ENCODE measurements at regions not wholly inside any gene's neighbourhood (a gene's known extent, or its start where the extent isn't known, plus 50 kb on each side); places are given as distances from the start of the nearest gene placed in this dataset.

DNA sequence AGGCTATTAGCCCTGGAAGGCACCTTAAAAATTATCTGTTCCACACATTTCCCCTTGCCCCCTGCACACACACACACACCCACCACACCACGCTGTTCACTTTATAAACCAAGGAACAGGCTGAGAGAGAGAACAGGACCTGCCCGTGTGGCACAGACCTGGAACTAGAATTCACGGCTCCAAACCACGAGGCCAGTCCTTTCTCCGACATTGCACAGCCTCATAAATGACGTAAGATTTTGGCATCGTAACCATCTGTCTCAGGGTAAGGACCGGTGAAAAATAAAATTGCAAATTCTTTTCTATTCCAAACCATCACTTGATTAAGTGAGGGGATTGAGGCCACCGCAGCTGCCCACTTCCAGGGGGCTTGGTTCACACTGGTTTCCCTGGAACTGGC, 330.3 kb downstream of the BCOR start:
- no peak overlapping the region for H2BK120ac ChIP-seq (ENCODE audit: low read depth, low read length, poor library complexity, severe bottlenecking)
- Mint-ChIP-seq H3K4me3 (no peak overlapping the region), H3K27me3 (ENCODE audit: low read depth) (no peaks in the 10 kb centered on the region), H3K4me1 (peaks cover 41 to 45% of the 10 kb centered on the region in 2 experiments), H3K36me3 (ENCODE audit: insufficient read depth in 1 of 3, low read depth in 3 of 3) (peaks cover 0 to 6% (median 1%) of the 10 kb centered on the region in 3 experiments; a peak in 6 of 7 replicates), H3K27ac (no peak overlapping the region), H3K9me3 (peaks cover 61 to 65% of the 10 kb centered on the region in 2 experiments)
- no peak overlapping the region for H3T11ph ChIP-seq (ENCODE audit: low read length)
- no peaks in the 10 kb centered on the region for H3K9me3 ChIP-seq (ENCODE audit: control insufficient read depth, low read depth, low read length)
- H3K4ac ChIP-seq (ENCODE audit: low read depth, low read length), result no peak overlapping the region
- no peak overlapping the region for H3K18ac ChIP-seq (ENCODE audit: insufficient read length, low read depth, low read length)
- H2BK12ac ChIP-seq (ENCODE audit: insufficient read length, low read depth, low read length), result no peak overlapping the region
- no peak overlapping the region for H2AK5ac ChIP-seq (ENCODE audit: insufficient read length, low read length)
- no peak overlapping the region for H4K8ac ChIP-seq (replicated peaks; ENCODE audit: insufficient read length, low read depth, low read length)
- DNase-seq, result no peak
- H3K79me2 ChIP-seq (ENCODE audit: insufficient read depth, low read length), result no peaks in the 10 kb centered on the region
- no peak overlapping the region for H3K27ac ChIP-seq (ENCODE audit: insufficient read length, low read depth, low read length)
- H2AFZ ChIP-seq (ENCODE audit: low read length), result no peak overlapping the region
- no peaks in the 10 kb centered on the region for H4K20me1 ChIP-seq (ENCODE audit: control insufficient read depth, insufficient read depth, insufficient read length)
- no peaks in the 10 kb centered on the region for H3K27me3 ChIP-seq (ENCODE audit: insufficient read depth, low read length)
- WGBS (ENCODE audit: extremely low coverage, insufficient read length, low lambda C conversion rate), result no CpG with 5 or more reads among the region's 9 CpGs
- H3K4me2 ChIP-seq (ENCODE audit: insufficient read depth, insufficient read length, low read length), result no peak overlapping the region
- no peak overlapping the region for H2BK5ac ChIP-seq (ENCODE audit: insufficient read length, low read length)
- no peak overlapping the region for H4K91ac ChIP-seq (ENCODE audit: insufficient read length, low read depth, low read length)
- no peak overlapping the region for H3K9ac ChIP-seq (ENCODE audit: extremely low read depth, insufficient read length, low read length)
- peaks cover 19% of the 10 kb centered on the region for H3K4me1 ChIP-seq (ENCODE audit: insufficient read depth, low read length)
- H4K5ac ChIP-seq (ENCODE audit: insufficient read length, low read depth, low read length), result no peak overlapping the region
- no peak overlapping the region for H3K14ac ChIP-seq (ENCODE audit: insufficient read depth, low read length)
- no peak overlapping the region for H3K23ac ChIP-seq (ENCODE audit: insufficient read length, low read depth, low read length)
- H3K79me1 ChIP-seq (ENCODE audit: insufficient read depth, low read depth, low read length, poor library complexity, severe bottlenecking), result no peaks in the 10 kb centered on the region
- H2BK15ac ChIP-seq (ENCODE audit: low read depth, low read length), result no peak overlapping the region
- no peak overlapping the region for H2BK20ac ChIP-seq (ENCODE audit: low read depth, low read length, poor library complexity, severe bottlenecking)
- H3K56ac ChIP-seq (ENCODE audit: insufficient read length, low read depth, low read length), result no peak overlapping the region
- H3K23me2 ChIP-seq (ENCODE audit: insufficient read length, low read depth, low read length, poor library complexity, severe bottlenecking), result no peaks in the 10 kb centered on the region
- TF ChIP-seq, protein P1, sequence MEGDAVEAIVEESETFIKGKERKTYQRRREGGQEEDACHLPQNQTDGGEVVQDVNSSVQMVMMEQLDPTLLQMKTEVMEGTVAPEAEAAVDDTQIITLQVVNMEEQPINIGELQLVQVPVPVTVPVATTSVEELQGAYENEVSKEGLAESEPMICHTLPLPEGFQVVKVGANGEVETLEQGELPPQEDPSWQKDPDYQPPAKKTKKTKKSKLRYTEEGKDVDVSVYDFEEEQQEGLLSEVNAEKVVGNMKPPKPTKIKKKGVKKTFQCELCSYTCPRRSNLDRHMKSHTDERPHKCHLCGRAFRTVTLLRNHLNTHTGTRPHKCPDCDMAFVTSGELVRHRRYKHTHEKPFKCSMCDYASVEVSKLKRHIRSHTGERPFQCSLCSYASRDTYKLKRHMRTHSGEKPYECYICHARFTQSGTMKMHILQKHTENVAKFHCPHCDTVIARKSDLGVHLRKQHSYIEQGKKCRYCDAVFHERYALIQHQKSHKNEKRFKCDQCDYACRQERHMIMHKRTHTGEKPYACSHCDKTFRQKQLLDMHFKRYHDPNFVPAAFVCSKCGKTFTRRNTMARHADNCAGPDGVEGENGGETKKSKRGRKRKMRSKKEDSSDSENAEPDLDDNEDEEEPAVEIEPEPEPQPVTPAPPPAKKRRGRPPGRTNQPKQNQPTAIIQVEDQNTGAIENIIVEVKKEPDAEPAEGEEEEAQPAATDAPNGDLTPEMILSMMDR (conservative IDR thresholded peaks at IDR 0.05), result no peak

All from H9 (cell line).